GM21381 (cell line): ENCODE measurements at regions not wholly inside any gene's neighbourhood (a gene's known extent, or its start where the extent isn't known, plus 50 kb on each side); places are given as distances from the start of the nearest gene placed in this dataset.
"Not testable (repeated sequence)": the region's sequence is repeated elsewhere in the genome, so short reads cannot be mapped to it uniquely, and the experiment has no call there.

Experiments used
- ATAC-seq: cut with Tn5 transposase; IDR thresholded peaks from one replicate; pipeline ENCODE4 v1.9.1; 2021; ENCODE audit warnings: mild to moderate bottlenecking, moderate library complexity; ENCODE audit not compliant: unreplicated experiment

DNA sequence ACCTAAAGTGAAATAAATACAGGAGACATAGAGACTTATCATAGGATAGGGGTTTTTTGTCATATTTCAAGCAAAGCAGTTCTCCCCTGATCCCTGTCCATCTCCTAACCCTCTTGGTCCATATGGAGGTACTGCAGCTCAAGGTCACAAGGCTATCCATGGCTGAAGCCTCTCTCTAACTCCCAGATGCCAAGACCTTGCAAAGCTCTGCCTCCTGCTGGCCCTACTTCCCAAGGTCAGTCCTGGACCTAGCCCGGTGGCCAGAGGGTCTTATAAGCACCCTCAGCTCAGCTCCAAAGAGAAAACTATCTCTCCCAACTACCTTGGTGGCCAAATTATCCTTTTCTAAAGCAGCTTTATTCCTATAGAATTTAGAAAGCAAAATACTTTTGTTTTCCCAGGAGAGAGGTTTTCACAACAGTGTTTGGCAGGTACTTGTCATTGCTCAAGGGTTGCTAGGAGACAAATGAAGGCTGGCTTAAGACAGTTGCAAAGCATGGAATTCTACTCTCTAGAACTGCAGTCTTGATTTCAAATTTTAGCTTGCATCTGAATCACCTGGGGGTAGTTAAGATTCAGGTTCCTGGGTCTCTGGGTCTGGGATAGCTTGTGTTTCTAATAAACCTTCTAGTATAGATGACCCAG, 121.5 kb downstream of the XCL2 start:
- ATAC-seq = no peak

- no peak for ATAC-seq
These were observed 122.3 kb downstream of the XCL2 start for GRCh38 chr1:168421399-168422004.

GRCh38 chr1:168420177-168420576, 123.6 kb downstream of the XCL2 start:
- no peak for ATAC-seq

DNA sequence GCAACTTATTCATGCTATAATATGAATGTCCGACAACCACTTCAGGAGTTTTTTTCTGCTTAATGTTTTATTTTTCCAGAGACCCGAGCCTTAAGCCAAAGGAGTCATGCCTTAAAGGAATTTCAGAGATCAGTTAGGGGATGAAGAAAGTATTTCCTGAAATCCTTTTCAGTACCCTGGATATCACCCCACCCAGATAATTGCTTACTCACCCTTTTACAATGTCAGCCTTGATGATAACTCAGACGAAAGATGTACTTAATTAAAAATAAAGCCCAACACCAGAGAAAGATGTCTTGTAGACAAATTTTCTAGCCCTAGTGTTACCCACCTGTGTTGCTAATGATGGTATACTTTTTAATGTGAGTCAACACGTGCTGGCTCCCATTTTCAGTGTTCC, 124.1 kb downstream of the XCL2 start:
- ATAC-seq = no peak

DNA sequence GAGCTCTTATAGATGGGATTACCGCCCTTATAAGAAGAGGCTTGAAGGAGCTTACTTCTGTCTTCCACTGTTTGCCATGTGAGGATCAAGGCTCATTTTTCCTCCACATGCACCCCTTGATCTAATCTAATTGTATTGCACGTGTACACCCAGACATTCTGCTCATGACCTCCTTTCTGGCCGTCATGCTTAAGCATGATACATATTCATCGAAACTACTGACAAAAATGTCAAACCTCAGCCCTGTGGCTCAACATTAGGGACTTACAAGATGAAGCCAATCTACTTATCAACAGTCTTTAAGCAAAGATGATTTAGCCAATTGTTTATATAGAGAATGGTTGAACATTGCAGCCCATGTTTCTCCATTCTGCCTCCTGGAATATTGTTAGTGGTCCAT, 127.6 kb downstream of the XCL2 start:
- no peak for ATAC-seq

DNA sequence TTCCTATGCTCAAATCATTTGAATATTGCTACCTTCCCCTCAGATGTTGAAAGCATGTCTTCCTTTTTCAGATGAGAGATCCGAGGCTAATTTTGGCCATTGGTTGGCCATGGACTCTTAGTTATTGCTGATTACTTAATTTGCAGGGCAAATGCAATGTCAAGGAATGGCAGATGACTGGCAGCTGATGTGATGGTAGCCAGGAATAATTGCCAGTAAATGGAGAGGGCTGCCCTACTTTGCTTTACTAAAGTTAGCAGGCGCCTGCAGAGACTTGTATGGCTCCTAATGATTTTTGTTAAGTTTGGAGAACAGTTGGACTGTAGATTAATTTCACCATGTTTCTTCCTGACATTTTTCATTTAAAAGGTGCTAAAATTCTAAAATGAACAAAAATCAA, 128.9 kb downstream of the XCL2 start:
- no peak for ATAC-seq

DNA sequence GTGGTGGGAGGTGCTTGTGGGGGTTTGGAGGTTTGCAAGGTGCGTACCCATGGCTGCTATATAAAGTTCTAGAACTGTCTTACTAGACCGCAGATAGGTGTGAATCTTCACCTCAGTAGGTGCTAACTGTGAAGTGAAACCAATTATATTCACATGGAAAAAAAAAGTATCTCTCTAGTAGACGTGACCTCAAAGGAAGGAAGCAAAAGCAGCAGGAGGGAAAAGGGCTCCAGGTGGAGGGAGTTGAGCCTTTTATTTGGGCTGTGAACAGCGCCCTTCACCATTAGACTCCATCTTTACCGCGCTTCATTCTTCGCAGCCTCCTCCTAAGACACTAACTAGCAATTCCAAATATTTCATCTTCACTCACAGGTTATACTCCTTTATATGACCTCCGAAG, 129.8 kb downstream of the TBX19 start:
- ATAC-seq = no peak

- no peak for ATAC-seq
These were observed 128.2 kb downstream of the TBX19 start for GRCh38 chr1:168408884-168409283.

DNA sequence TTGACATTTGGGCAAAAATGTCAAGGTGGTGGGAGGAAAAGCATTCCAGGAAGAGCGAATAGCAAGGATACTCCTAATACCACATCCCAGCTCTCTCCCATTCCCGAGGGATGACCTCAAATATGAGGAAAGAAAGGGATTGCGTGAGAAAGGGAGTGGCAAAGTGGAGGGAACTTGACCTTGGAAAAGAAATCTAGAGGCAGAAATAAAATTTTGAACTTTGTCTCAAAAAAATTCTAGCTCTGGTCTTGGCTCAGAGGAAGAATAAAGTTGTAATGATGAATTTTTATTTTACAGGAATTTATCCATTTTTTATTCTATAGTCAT, 127.8 kb downstream of the TBX19 start:
- ATAC-seq = no peak

- ATAC-seq = no peak
These were observed 127.3 kb downstream of the TBX19 start for GRCh38 chr1:168407832-168408538.

DNA sequence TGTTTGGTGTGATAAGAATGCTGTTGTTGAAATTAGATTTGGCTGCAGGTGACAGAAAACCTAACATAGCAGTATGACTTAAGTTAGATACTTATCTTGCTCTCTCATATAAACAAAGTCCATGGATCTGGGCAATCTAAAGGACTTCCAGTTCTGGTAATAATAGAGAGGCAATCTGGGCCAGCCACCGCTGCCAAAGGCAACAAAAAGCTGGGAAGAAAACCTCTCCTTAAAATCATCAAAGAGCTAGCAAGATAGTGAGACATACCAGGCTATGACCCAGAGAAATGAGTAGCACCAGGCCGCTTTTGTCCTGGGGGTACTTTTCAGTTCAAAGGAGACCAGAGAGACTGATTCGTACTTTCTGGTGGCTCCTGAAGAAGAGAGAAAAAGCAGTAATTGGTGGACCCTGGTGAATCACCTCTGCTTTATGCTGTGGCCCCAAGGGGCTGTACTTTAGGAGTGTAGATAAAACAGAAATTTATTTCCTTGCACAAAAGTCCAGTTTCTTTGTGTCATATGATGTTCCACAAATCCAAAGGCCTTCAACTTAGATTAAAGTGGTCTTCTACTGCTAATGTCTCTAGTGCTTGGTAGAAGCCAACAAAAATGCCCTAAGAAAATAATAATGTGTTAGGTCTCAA, 125.4 kb downstream of the TBX19 start:
- ATAC-seq = no peak

GRCh38 chr1:168403140-168403539, 122.5 kb downstream of the TBX19 start:
- no peak for ATAC-seq

- ATAC-seq = not testable (repeated sequence)
These were observed 121.8 kb downstream of the TBX19 start for GRCh38 chr1:168402466-168402865.

GRCh38 chr1:168401341-168401740, 120.7 kb downstream of the TBX19 start:
- ATAC-seq = no peak

DNA sequence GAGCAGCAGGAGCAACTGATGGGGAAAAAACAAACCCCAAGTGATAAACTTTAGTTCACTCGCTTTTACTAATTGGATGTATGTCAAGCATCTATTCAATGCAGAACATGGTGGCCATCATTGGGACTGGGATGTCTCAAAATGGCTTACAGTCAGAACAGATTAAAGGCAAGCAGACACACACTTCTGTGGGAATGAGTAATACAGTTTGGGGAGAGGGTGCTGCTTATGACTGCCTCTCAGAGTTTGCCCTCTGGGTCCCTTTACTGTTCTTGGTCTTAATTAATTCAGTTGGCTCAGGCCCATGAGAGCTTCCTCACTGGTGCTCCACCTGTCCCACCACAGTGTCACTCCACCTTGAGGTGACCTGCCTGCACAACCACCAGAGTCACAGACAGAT, 119.5 kb downstream of the TBX19 start:
- no peak for ATAC-seq

GRCh38 chr1:168397806-168398205, 117.1 kb downstream of the TBX19 start:
- ATAC-seq = no peak

DNA sequence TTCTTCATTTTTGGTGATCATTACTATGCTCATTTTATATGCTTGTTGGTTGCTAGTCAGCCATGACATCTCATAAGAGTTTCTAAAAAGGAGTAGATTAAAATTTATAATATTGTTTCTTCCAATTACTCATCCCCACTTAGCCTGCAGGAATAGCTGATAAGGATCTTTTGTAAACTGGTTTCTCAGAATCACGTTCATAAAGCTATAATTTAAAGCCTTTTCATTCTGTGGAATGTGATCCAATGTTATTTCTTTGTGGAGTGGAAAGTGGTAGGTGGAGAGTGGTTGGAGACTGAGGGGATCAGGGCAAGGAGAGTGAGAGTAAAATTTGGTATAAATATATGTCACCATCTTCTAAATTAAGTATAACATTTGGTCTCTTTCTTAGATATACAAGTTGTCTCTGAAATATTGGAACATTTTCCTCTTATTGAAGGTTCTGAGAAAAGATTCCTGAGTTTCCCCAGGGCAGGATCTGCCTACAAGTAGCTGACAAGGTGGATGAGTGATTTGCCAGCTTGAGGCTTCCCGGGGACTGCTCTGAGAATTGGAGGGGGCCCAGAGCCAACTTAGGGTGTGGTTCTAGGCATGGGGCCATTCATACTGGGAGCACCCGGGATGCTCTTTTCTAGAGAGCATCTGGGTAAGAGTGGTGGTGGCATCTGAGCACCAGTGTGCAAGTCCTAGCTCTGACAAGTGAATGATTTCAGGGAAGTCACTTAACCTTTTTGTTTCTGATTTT, 116.4 kb downstream of the TBX19 start:
- ATAC-seq = no peak

DNA sequence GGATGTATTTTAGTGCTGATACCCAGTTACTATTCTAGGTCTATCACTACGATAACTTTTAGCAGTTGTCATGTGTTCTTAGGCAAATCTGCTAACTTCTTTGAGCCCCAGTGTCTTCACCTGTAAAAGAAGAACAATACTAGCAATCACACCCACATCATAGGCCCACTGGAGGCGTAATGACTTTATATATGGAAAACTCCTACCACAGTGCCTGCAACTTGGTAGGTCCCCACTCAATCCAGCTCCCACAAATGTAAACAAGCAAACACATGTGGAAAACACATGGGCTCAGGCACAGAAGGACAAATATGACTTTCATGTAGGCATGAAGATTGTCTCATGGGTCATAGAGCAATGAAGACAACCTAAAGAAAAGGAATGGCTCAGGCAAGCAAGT, 115.8 kb downstream of the TBX19 start:
- no peak for ATAC-seq

DNA sequence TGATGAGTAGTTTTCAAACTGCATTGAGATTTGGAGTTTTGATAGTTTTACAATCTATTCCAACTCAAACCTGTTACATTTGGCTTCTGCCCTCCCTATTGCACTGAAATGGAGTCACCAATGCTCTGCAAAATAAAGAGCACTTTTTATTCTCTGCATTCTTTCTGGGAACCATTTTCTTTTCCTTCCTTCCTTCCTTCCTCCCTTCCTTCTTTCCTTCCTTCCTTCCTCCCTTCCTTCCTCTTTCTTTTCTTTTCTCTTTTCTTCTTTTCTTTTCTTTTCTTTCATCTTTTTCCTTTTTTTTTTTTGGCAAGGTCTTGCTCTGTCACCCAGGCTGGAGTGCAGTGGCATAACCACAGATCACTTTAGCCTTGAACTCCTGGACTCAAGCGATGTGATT, 114.2 kb downstream of the TBX19 start:
- ATAC-seq = no peak

- no peak for ATAC-seq
These were observed 112.4 kb downstream of the TBX19 start for GRCh38 chr1:168392958-168393549.
